ENCODE measurements at regions not wholly inside any gene's neighbourhood (a gene's known extent, or its start where the extent isn't known, plus 50 kb on each side); places are given as distances from the start of the nearest gene placed in this dataset.
"Not testable (repeated sequence)": the region's sequence is repeated elsewhere in the genome, so short reads cannot be mapped to it uniquely, and the experiment has no call there.

GRCh38 chrX:8025705-8026104 lies 98.5 kb upstream of the PNPLA4 start:
- no peak for DNase-seq

- no peak for DNase-seq
Observed at GRCh38 chrX:8018934-8019333, 91.7 kb upstream of the PNPLA4 start.

GRCh38 chrX:8010105-8010504 lies 82.9 kb upstream of the PNPLA4 start:
- no peak for DNase-seq

GRCh38 chrX:8005678-8006347 lies 78.6 kb upstream of the PNPLA4 start:
- DNase-seq: no peak

GRCh38 chrX:8003147-8003883 lies 76.1 kb upstream of the PNPLA4 start:
- DNase-seq: no peak

- DNase-seq: no peak
Observed at GRCh38 chrX:7996851-7997250, 69.6 kb upstream of the PNPLA4 start.

- peak; percentile 26 for DNase-seq
Observed at GRCh38 chrX:7996414-7996813, 69.2 kb upstream of the PNPLA4 start.

- DNase-seq: no peak
Observed at GRCh38 chrX:7993873-7994272, 66.7 kb upstream of the PNPLA4 start.

GRCh38 chrX:7988013-7988759 lies 61.0 kb upstream of the PNPLA4 start:
- not testable (repeated sequence) for DNase-seq

GRCh38 chrX:7987160-7988012 lies 60.2 kb upstream of the PNPLA4 start:
- peak; percentile 15 for DNase-seq

- not testable (repeated sequence) for DNase-seq
Observed at GRCh38 chrX:7986738-7987137, 59.5 kb upstream of the PNPLA4 start.

GRCh38 chrX:7985568-7985967 lies 58.4 kb upstream of the PNPLA4 start:
- DNase-seq: no peak

GRCh38 chrX:7983581-7983980 lies 56.4 kb upstream of the PNPLA4 start:
- DNase-seq: no peak
